ENCODE measurements at regions not wholly inside any gene's neighbourhood (a gene's known extent, or its start where the extent isn't known, plus 50 kb on each side); places are given as distances from the start of the nearest gene placed in this dataset.

DNA sequence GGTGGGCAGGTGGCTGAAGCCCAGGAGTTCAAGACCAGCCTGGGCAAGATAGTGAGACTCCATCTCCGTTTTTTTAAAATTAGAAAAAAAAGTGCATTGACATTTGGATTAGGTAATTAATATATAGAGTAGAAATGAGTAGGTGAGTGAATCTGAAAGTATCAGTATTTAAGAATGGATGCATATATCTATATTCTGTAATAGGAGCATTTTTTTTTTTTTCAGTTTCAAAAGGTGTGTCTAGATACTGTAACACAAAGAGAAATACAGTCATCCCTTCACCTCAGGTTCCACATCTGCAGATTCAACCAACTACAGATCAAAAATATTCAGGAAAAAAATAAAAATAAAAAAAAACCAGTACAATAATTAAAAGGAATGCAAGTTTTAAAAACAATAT, 50.8 kb downstream of the RBM27 start:
- TF ChIP-seq, protein P1, sequence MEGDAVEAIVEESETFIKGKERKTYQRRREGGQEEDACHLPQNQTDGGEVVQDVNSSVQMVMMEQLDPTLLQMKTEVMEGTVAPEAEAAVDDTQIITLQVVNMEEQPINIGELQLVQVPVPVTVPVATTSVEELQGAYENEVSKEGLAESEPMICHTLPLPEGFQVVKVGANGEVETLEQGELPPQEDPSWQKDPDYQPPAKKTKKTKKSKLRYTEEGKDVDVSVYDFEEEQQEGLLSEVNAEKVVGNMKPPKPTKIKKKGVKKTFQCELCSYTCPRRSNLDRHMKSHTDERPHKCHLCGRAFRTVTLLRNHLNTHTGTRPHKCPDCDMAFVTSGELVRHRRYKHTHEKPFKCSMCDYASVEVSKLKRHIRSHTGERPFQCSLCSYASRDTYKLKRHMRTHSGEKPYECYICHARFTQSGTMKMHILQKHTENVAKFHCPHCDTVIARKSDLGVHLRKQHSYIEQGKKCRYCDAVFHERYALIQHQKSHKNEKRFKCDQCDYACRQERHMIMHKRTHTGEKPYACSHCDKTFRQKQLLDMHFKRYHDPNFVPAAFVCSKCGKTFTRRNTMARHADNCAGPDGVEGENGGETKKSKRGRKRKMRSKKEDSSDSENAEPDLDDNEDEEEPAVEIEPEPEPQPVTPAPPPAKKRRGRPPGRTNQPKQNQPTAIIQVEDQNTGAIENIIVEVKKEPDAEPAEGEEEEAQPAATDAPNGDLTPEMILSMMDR (conservative IDR thresholded peaks at IDR 0.05; ENCODE audit: low read depth, low read length), result no peak
- no peak for DNase-seq (ENCODE audit: low read depth)
- H3K4me3 ChIP-seq (ENCODE audit: low read depth, low read length), result no peak overlapping the region

DNA sequence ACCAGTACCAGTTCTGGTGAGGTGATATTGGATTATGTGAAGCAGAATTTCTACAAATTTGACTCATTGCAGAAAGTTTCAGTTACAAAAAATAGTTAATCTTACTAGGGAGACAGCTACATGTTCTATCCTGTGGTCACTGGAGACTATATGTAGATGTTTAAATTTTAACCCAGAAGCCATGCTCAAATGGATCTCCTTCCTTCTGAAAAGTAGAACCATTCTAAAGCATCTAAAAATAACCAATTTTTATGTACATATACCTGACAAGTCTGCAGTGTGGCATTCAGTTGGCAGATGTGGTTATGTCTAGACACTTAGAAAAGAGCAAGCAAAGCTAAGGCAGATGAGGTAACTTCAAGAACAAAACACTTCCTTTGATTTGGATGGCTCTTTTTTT, 65.5 kb upstream of the POU4F3 start:
- H3K4me3 ChIP-seq (ENCODE audit: low read depth, low read length), result no peak overlapping the region
- DNase-seq (ENCODE audit: low read depth), result no peak
- TF ChIP-seq, protein P1 (conservative IDR thresholded peaks at IDR 0.05; ENCODE audit: low read depth, low read length), result no peak

DNA sequence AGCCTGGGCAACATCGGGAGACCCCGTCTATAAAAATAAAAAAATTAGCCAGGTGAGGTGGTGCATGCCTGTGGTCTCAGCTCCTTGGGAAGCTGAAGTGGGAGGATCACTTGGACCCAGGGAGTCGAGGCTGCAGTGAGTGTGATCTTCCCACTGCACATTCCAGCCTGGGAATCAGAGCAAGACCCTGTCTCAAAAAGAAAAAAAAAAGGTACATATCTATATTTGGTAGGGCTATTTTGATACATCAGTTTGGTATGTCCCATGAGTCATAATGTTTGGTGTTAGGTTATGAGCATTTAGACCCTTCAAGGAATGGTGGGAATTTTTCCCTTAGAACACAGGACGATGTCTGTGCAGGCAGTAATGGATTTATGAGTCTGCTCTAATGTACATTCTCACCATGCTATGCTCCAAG, 55.3 kb upstream of the POU4F3 start:
- no peak overlapping the region for H3K4me3 ChIP-seq (ENCODE audit: low read depth, low read length)
- peak; percentile 89 for DNase-seq (ENCODE audit: low read depth)
- TF ChIP-seq, protein P1 (conservative IDR thresholded peaks at IDR 0.05; ENCODE audit: low read depth, low read length), result no peak

GRCh38 chr5:146284016-146284415, 54.6 kb upstream of the POU4F3 start:
- TF ChIP-seq, protein P1 (conservative IDR thresholded peaks at IDR 0.05; ENCODE audit: low read depth, low read length), result no peak
- H3K4me3 ChIP-seq (ENCODE audit: low read depth, low read length), result no peak overlapping the region
- no peak for DNase-seq (ENCODE audit: low read depth)
